ENCODE measurements at regions not wholly inside any gene's neighbourhood (a gene's known extent, or its start where the extent isn't known, plus 50 kb on each side); places are given as distances from the start of the nearest gene placed in this dataset.
A peak's percentile ranks its signal among the peaks of the same experiment; 100 is the strongest.

DNA sequence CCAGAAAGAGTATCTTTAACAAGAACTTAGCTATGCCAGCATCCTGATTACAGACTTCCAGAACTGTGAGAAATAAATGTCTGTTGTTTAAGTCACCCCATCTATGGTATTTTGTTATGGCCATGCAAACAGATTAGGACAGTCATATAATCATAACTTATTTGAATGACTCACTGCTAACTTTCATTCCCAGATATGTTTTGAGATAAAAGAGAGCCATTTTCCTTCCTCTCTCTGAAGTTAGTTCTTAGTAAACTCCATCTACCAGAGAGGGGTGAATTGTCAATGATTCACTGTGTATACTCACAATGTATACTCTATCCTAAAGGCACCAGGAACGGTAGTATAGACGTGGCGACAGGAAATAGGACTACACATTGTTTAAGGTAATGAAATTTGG, 179.4 kb upstream of the DPH6 start:
- no peaks in the 10 kb centered on the region for H3K9me3 ChIP-seq (ENCODE audit: severe bottlenecking)
- H3K4me3 ChIP-seq (ENCODE audit: severe bottlenecking), result no peak overlapping the region
- no peaks in the 10 kb centered on the region for H3K4me1 ChIP-seq (ENCODE audit: insufficient read depth, poor library complexity, severe bottlenecking)
- H3K27me3 ChIP-seq (ENCODE audit: insufficient read depth, poor library complexity, severe bottlenecking), result no peaks in the 10 kb centered on the region
- peak overlapping the region; percentile 10 for H3K27ac ChIP-seq (ENCODE audit: poor library complexity, severe bottlenecking)
- no peaks in the 10 kb centered on the region for H3K36me3 ChIP-seq (ENCODE audit: low read depth)
- ATAC-seq (ENCODE audit: low read depth), result peak; percentile 79
- TF ChIP-seq, protein P1, sequence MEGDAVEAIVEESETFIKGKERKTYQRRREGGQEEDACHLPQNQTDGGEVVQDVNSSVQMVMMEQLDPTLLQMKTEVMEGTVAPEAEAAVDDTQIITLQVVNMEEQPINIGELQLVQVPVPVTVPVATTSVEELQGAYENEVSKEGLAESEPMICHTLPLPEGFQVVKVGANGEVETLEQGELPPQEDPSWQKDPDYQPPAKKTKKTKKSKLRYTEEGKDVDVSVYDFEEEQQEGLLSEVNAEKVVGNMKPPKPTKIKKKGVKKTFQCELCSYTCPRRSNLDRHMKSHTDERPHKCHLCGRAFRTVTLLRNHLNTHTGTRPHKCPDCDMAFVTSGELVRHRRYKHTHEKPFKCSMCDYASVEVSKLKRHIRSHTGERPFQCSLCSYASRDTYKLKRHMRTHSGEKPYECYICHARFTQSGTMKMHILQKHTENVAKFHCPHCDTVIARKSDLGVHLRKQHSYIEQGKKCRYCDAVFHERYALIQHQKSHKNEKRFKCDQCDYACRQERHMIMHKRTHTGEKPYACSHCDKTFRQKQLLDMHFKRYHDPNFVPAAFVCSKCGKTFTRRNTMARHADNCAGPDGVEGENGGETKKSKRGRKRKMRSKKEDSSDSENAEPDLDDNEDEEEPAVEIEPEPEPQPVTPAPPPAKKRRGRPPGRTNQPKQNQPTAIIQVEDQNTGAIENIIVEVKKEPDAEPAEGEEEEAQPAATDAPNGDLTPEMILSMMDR (IDR thresholded peaks at IDR 0.05; ENCODE audit: poor library complexity, severe bottlenecking), result no peak
- DNase-seq (ENCODE audit: low spot score), result no peak

DNA sequence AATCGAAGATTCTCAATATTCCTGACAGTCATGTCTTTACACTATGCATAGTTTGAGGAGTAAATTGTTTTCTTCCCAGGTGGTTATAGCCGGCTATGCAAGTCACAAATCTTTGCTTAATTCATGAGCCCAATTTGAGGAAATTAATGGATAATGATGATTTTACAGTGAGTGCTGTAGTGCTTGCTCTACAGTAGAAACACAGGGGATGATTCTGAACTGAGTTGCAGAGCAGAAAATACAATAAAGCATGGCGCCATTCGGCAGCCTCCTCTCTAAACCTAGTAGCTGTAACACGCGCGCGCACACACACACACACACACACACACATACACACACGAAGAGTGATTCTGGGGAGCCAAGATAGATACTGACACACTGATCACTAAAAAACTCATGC, 181.7 kb upstream of the DPH6 start:
- ATAC-seq (ENCODE audit: low read depth), result no peak

DNA sequence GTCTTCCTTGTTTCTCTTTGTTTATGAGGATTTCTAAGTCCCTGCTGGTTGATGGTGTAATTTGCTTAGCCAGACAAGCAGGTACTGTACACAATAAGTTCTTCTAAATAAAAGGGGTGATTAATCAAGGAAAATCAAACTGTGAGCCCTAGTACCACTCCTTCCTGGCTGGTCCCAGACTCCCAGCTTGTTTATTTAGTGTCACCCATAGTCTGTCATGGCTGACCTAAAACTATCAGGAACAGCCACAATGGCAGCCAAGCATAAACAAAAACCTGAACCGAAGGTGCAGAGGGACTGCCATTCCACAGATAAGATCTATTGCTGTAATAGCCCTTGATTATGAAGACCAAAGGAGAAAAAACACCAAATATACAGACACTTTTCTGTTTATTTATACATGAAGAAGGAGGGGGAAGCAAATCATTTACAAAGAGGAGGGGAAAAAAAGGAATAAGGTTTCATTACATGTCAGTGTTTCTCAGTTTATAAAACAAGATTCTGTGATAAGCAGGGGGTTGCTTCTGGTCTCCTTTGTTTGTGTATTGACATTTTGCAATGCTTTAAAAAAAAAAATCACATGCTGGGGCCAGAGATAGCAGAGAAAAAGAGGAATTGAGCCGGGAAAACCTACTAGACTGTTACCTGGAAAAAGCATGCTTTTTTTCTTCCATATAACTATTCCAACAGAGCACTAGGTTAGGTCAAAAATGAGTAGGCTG, 182.4 kb upstream of the DPH6 start:
- ATAC-seq (ENCODE audit: low read depth) (no peak), DNase-seq (ENCODE audit: low spot score) (no peak)
- no peaks in the 10 kb centered on the region for H3K36me3 ChIP-seq (ENCODE audit: low read depth)
- TF ChIP-seq, protein P1 (IDR thresholded peaks at IDR 0.05; ENCODE audit: poor library complexity, severe bottlenecking), result no peak
- H3K27me3 ChIP-seq (ENCODE audit: insufficient read depth, poor library complexity, severe bottlenecking), result no peaks in the 10 kb centered on the region
- no peak overlapping the region for H3K4me3 ChIP-seq (ENCODE audit: severe bottlenecking)
- no peaks in the 10 kb centered on the region for H3K4me1 ChIP-seq (ENCODE audit: insufficient read depth, poor library complexity, severe bottlenecking)
- no peak overlapping the region for H3K27ac ChIP-seq (ENCODE audit: poor library complexity, severe bottlenecking)
- H3K9me3 ChIP-seq (ENCODE audit: severe bottlenecking), result no peaks in the 10 kb centered on the region

More for the DNA sequence above, 181.7 kb upstream of the DPH6 start:
- no peak overlapping the region for H3K4me3 ChIP-seq (ENCODE audit: severe bottlenecking)
- no peak overlapping the region for H3K27ac ChIP-seq (ENCODE audit: poor library complexity, severe bottlenecking)
- H3K9me3 ChIP-seq (ENCODE audit: severe bottlenecking), result no peaks in the 10 kb centered on the region
- H3K27me3 ChIP-seq (ENCODE audit: insufficient read depth, poor library complexity, severe bottlenecking), result no peaks in the 10 kb centered on the region
- TF ChIP-seq, protein P1 (IDR thresholded peaks at IDR 0.05; ENCODE audit: poor library complexity, severe bottlenecking), result no peak
- no peaks in the 10 kb centered on the region for H3K4me1 ChIP-seq (ENCODE audit: insufficient read depth, poor library complexity, severe bottlenecking)
- no peak for DNase-seq (ENCODE audit: low spot score)
- H3K36me3 ChIP-seq (ENCODE audit: low read depth), result no peaks in the 10 kb centered on the region

DNA sequence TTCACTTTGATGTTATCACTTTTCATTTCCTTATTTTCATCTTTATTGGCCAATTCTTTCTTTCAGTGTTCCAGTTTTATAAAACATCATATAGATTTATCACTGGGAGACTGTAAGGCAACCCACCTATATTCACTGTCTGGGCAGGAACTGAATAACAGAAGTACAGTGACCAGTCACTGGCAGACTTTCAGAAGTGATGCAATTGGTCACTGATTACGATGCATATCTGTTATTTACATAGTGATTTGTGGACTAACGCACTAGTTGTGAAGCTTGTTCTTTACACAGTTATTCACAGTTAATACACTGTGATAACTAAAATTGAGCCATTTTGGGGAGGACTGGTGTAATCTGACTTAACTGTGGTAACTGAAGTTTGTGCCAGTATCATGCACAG, 190.2 kb upstream of the DPH6 start:
- DNase-seq (ENCODE audit: low spot score), result no peak
- Histone ChIP-seq H3K4me3 (ENCODE audit: severe bottlenecking) (no peak overlapping the region), H3K27me3 (ENCODE audit: insufficient read depth, poor library complexity, severe bottlenecking) (no peaks in the 10 kb centered on the region), H3K36me3 (ENCODE audit: low read depth) (no peaks in the 10 kb centered on the region), H3K4me1 (ENCODE audit: insufficient read depth, poor library complexity, severe bottlenecking) (peaks cover 17% of the 10 kb centered on the region), H3K9me3 (ENCODE audit: severe bottlenecking) (no peaks in the 10 kb centered on the region), H3K27ac (ENCODE audit: poor library complexity, severe bottlenecking) (no peak overlapping the region)
- TF ChIP-seq, protein P1 (IDR thresholded peaks at IDR 0.05; ENCODE audit: poor library complexity, severe bottlenecking), result no peak
- ATAC-seq (ENCODE audit: low read depth), result peak; percentile 33; the same call in 2 of the 3 replicates

DNA sequence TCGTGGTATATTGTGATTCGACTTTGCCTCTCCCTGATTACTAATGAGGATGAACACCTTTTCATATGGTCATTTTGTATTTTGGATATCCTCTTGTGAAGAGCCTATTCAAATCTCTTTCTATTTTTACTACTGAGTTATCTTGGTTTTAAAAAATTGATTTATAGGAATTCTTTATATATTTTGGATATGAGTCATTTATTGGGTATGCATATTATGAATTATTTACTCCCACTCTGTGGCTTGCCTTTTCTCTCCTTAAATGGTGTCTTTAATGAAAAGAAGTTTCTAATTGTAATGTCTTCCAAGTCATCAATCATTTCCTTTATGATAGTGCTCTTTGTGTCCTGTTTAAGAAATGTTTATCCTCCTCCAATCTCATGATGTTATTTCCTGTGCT, 191.5 kb upstream of the DPH6 start:
- peak; percentile 56 for ATAC-seq (ENCODE audit: low read depth)
- peak overlapping the region; percentile 36 for H3K27ac ChIP-seq (ENCODE audit: poor library complexity, severe bottlenecking)
- no peak overlapping the region for H3K4me3 ChIP-seq (ENCODE audit: severe bottlenecking)
- H3K36me3 ChIP-seq (ENCODE audit: low read depth), result no peaks in the 10 kb centered on the region
- TF ChIP-seq, protein P1 (IDR thresholded peaks at IDR 0.05; ENCODE audit: poor library complexity, severe bottlenecking), result no peak
- no peaks in the 10 kb centered on the region for H3K9me3 ChIP-seq (ENCODE audit: severe bottlenecking)
- DNase-seq (ENCODE audit: low spot score), result no peak
- H3K4me1 ChIP-seq (ENCODE audit: insufficient read depth, poor library complexity, severe bottlenecking), result peaks cover 17% of the 10 kb centered on the region
- H3K27me3 ChIP-seq (ENCODE audit: insufficient read depth, poor library complexity, severe bottlenecking), result no peaks in the 10 kb centered on the region
